HG02973 (cell line): ENCODE measurements at regions not wholly inside any gene's neighbourhood (a gene's known extent, or its start where the extent isn't known, plus 50 kb on each side); places are given as distances from the start of the nearest gene placed in this dataset.

Experiments used
- ATAC-seq: cut with Tn5 transposase; IDR thresholded peaks from one replicate; pipeline ENCODE4 v1.9.1; 2021; ENCODE audit warnings: moderate library complexity; ENCODE audit not compliant: unreplicated experiment

DNA sequence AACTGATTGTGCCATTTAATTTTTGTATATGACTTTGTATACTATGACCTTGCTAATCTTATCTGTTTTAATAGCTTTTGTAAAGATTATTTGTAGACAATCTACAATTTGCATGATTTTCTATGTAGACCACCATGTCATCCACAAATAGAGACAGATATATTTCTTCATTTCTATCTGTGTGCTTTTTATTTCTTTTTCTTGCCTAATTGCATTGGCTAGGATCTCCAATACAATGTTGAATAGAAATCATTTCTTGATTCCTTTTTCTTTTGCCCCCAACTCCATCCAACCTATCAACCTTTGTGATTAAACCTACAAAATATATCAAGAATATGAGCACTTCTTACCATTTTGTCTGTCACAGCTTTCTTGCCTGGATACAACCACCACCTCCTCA, 232.6 kb upstream of the POU3F1 start:
- no peak for ATAC-seq

DNA sequence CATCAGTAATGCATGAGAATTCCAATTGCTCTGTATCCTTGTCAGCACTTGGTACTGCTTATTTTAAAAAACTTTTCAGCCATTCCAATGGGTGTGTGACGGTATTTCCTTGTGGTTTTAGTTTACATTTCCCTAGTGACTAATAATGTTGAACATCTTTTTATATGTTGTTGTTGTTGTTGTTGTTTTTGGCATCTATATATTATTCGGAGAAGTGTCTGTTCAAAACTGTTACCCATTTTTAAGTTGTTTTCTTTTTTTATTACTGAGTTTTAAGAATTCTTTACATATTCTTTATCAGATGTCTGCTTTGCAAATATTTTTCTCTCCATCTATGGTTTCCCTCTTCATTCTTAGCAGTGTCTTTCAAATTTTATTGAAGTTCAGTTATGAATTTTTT, 231.1 kb upstream of the POU3F1 start:
- no peak for ATAC-seq

DNA sequence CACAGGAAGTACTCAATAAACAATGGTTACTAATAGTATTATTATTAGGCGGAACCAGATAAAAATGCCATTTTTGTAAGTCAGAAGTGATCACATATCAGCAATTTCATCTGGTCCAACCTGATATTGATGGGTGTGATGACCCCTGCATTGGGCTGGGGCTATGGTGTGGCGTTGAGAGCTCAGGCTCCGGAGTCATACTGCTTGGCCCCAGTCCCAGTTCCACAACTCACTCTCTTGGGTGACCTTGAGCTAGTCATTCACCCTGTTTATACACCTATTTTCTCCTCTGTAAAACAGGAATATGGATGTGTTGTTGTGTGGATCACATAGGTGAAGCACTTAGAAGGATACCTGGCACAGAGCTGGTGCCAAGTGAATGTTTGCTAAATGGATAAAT, 229.4 kb upstream of the POU3F1 start:
- ATAC-seq, result no peak

DNA sequence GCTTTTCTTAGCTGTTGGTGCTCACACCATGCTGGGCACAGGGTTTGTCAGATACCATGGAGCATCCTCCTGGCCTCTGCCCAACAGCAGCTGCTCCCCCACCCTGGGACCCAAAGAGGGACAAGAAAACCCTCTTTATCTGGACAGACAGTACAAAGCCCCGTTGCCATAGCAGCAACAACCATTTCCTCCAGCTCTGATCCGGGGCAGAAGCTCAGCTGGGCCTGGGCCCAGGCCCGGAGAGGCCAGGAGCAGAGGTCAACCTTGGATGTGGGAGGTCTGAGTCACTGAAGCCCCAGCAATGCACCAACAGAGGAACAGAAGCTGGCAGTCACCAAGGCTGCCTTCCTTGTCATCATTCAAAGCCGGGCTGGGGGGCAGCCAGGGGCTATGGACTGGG, 228.4 kb upstream of the POU3F1 start:
- no peak for ATAC-seq

DNA sequence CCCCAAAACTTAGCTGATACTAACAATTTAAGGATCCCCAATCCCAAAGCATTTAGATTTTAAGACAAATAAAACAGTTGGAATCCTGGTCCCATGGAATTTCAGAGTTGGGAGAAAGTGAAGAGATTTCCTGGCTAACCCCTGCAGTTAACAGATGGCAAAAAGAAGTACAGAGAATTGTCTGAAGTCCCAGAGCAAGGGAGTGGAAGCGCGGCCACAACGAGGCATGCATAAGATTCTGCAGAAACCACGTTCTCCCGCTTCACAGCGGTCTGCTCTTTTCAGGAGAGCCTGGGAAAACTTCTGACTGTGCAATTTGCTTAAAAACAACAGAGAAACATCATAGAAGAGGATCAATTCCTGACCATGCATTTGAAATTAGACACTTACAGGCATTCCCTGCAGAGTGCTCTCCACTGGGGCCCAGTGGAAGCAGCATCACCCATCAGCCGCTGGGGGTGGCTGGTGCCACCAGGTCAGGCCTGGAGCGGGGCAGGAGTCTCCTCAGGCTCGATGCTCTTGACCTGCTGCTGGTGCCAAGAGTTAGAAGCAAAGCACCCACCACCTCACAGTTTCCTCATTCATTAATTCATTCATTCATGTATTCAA, 226.7 kb upstream of the POU3F1 start:
- ATAC-seq, result no peak

DNA sequence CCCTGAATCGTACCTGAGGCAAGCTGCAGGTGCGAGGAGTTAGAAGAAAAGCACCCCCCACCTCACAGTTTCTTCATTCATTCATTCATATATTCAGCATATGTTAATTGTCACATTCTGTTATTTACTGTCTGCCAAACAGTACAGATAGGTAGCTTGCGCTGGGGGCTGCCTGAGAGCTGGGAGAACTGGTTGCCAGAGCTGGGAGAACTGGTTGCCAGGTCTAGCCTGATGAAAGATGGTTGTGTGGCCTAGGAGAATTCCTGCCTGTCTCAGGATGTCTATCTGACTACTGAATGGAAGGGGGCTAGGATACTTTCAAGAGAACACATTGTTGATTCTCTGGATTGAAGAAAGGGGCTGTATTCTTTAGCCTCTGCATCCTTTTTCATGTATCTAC, 225.9 kb upstream of the POU3F1 start:
- no peak for ATAC-seq

DNA sequence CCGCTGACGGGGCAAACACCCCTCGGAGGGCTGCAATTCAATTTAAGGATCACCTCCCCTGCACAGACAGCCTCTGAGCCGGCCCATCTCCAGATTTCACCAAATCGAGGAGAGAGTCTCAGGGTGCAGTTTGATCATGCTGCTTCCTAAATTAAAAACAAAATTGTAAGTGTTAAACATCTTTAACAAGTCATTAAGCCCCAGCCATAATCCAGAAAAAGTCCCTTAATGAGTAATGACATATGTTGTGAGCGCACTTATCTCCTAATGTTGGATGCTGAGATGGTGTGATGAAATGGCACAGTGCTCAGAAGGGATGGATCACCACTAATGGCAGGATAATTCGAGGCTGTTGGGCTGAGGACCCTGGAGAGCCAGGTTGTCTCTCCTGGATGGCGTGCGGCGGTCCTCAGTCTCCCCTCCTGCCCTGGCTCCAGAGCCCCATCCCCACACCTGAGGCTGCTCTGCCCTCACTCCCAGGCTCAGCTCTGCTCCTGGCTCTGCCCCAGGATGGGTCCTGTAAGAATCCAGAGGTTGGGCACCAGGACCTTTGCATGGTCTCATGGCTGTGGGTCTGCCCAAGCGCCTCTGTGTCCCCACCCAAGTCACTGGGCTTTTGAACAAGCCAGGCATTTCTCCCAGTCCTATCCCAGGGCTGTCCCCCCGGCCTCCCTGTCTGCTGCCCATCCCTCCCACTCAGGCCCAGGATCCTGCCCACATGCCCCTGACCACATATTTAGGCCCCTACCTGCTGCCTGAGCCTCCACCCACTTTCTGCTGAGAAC, 224.4 kb upstream of the POU3F1 start:
- no peak for ATAC-seq

DNA sequence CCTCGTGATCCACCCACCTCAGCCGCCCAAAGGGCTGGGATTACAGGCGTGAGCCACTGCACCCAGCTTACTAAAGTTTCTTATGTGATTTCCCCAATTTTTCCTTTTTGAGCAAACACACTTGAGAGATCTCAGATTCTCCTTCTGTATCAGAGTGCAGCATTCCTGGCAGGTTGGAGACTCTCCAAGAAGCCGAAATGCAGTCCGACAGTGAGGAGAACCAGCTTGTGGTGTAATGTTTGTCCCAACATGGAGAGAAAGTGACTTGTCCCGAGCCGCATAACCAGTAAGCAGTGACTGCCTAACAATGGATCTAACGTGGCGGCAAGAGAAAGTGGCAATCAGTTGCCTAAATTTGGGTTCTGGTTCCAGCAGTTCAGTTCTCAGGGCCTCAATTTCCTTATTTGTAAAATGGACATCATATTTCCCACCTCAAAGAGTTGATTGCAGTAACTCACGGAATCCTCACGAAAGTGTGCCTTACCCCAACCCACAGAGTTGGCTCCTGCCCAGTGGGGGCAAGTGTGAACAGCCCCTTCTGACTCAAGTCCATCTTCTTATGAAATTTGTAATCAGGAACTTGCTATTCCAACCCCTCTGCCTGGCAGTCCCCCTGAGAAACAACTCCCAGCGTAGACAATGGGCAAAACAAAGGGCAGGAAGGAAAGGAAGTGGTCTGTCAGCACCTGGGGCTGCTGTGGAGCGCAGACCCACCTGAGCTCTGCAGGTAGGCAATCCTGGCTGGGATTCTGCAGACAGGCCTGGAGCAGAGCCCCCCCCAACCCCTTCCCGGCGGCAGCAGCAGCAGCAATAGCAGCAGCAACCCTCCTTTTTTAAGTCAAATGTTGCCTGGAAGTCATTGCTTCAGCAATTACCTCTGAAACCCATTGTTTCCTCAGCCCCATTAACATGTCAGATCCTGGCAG, 223.6 kb upstream of the POU3F1 start:
- no peak for ATAC-seq

DNA sequence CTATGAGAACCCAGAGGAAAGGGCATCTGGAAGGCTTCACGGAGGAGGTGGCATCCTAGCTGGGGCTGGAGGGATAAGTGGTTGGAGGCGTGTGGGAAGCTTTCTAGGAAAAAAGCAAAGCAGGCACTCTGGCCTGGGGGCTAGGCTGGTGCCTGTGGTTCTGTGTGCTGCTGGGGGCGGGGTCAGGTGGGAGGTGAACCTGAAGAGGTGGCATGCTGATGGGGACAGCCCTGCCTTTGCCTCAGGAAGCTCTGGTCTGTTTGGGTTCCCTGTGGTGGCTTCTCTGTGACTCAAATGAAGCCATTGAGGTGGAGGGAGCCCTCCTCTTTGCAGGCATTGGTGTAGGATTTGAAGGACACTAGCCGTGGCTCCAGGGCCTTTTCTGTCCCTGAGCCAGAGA, 221.6 kb upstream of the POU3F1 start:
- ATAC-seq, result no peak

DNA sequence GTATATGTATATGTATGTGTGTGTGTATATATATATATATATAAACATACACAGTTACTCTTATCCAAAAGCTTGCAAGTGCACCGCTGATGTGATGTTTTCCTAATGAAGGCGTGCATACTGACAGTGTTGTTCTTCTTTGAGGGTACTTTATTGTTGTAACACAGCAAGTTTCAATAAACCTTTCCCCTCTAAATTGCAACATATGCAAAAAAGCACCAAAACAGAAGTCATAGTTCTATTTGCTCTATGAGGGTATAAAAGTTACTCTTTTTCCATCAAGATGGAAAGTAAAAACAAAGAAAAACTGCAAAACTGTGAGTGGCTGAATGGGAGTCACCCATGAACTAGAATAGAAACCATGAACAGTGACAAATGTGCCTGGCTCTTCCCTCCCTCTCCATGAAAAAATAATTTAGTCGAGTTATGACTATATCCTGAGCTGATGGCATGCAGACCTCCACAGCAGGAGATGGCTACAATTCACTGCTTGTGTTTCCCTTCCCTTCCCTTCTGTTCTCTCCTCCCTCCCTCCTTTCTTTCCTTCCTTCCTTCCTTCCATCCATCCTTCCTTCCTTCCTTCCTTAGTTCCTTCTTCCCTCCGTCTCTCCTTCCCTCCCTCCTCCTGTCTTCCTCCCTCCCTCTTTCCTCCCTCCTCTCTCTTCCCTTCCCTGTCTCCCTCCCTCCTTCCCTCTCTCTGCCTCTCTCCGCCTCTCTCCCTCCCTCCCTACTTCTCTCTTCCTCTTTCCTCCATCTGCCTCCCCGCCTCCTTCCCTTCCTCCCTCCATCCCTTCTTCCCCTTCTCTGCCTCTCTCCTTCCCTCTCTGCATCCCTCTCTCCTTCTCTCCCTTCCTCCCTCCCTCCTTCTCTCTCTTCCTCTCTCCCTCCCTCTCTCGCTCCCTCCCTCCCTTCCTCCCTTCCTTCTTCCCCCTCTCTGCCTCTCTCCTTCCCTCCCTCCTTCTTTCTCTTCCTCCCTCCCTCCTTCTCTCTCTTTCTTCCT, 220.7 kb upstream of the POU3F1 start:
- no peak for ATAC-seq

DNA sequence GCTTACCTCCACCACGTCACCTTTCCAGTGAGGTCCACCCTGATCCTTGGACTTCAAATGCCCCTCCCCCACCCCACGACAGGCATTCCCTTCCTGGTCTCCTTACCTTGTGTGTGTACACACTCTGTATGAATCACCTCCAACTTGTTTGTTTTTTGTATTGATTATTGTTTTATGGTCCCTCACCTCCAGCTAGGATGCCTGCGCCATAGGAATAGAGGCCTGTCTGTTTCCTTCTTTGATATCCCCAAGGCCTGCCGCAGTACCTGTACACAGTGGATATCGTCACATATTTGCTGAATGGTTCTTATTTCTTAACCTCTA, 219.6 kb upstream of the POU3F1 start:
- ATAC-seq, result no peak

DNA sequence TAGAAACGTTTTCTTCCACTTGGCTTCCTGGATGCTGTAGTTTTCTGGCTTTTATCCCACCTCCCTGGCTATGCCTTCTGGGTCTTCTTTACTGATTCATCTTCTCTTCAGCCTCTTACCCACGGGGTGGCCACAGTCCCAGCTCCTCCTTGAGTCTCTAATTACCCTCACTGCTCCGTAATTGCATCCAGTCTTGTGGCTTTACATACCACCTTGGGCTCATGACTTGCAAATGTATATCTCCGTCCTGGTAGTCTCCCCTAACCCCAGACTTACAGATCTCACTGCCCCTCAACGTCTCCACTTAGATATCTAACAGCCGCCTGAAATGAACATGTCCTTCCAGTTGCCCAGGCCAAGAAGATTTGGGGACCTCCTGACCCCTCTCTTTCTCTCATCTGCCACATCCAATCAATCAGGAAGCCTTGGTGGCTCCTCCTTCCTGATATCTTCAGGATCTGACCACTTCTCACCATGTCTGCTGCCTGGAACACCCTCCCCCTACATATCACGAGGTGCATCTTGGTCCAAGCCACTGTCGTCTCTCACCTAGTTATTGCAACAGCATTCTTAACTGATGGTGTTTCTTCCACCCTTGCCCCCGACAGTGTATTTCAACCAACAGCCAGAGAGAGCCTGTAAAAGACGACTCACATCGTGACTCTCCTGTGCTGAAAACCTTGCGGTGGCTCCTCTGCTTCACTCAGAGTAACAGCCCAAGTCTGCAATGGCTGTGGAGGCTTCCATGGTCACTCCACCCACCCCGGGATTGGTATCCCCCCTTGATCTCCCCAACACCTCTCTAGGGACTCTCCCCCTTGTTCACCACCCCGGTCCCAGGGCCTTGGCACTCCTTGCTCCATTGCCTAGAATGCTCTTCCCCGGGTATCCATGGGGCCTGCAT, 219.0 kb upstream of the POU3F1 start:
- ATAC-seq, result no peak

DNA sequence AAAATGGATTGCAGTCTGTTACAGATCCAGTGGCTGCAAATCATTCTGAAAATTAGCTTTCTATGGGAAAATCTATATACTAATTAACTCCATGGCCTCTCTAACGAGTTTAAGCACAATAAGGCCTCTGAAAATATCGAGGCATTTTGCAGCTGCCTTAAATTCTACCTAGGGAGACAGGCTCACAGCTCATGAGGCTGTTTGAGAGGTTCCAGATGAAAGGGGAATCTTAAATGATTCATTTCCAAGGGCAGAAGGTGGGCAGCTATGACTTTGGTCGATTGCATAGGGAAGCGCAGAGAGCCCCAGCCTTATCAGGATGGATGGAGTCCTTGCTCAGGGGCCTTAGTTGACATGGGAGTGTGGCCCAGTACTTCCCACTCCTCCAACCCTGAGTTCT, 216.8 kb upstream of the POU3F1 start:
- ATAC-seq, result no peak

DNA sequence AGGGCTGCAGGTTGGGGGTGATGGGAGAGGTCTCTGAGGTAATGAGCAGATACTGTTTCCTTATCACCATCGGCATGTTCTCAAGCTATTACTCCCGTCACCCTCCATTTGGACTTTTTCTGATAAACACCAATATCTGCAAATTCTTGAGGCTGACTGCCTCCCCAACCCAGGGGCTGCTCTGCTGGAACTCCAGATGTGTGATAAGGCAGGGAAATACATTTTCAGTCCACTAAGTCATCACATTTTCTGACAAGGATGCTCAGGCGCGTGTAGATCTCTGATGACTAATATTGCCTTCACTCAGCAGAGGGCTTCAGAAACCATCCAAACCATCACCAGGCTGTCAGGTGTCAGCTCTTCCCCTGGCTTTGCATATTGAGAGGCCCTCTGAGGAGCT, 215.0 kb upstream of the POU3F1 start:
- no peak for ATAC-seq

DNA sequence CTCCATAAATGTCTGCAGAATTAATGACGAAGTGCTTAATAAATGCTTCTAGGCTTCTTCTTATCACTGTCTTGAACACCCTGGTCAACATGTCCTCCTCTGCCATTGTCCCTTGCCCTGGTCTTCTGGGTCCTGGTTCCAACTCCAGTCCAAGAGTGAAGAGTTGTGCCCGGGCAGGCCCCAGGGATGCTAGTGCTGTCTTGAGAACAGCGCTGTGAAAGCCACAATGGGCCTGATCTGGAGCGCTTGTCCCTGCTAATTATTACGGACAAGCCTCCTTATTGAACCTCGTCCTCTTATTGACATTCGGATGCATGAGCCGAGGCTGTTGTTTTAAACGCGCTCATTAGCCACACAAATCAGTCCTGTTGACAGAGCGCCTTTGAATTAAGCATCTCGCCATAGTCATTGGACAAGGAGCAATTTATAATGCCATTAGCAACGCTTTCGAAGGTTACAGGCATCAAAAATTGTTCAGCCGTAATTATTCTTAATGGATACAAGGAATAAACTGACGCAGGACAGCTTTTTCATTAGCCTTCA, 211.6 kb upstream of the POU3F1 start:
- ATAC-seq, result no peak

DNA sequence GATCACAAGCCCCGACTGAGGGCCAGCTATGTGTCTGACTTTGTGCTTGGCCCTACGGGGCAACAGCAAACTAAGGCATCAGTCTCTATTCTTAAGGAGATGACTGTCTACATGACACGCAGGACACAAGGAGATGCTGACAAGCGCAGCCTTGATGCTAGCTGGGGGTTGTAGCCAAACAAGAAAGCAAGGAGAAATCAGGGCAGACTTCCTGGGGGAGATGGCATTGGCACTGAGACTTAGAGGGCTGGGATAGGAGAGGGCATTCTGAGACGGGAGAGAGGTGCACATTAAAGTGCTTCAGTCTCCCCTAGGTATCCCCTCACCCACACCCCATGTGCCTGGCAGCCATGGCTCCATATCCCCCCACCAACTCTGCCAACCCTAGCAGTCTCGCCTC, 210.8 kb upstream of the POU3F1 start:
- no peak for ATAC-seq

DNA sequence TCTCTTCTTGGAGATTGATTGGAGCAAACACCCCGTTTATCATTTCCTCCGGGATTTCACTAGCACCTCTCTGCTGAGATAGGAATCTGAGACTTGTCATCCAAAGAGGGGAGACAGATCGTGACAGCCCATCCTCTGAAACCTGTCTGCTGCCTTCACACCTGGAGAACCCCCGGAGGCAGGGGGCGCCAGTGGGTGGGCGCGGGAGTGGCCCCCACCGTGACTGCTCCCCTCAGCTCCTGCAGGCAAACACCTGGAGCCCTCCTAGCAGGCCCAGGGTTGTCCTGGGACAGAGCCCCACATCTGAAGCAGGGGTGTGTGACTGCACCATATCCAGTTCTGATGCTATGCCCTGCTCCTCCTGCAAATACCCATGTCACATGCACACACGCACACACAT, 209.5 kb upstream of the POU3F1 start:
- ATAC-seq, result no peak

DNA sequence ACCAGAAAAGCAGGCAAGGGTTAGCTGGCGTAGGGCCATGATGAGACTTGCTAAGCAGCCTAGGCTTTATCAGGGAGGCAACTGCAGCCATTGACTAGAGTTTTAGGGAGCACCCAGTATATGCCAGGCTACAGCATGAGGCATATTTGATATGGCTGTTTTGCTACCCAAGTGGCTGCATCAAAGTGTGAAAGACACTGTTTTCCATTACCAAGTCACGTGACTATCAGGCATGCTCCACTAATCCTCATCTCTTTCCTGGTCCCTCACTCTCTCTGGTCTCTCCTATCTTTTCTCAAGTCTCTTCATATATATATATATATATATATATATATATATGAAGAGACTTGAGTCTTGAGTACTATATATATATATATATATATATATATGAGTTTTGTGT, 206.7 kb upstream of the POU3F1 start:
- ATAC-seq, result no peak

DNA sequence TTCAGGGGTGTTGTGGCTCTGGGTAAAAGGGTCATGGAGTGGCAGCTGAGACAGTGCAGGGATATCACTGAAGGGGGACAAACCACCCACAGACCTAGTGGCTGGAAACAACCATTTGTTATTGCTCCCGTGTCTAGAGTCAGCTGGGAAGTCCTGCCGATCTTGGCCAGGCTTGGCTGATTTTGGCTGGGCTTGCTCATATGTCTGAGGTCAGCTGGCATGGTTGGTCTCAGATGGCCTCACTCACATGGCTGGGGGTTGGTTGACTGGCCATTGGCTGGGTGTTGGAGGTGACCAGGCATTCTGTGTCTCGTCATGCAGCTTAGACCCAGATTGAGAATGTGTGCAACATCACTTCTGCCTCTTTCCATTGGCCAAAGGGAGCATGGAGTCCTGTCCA, 203.8 kb upstream of the POU3F1 start:
- ATAC-seq, result no peak

DNA sequence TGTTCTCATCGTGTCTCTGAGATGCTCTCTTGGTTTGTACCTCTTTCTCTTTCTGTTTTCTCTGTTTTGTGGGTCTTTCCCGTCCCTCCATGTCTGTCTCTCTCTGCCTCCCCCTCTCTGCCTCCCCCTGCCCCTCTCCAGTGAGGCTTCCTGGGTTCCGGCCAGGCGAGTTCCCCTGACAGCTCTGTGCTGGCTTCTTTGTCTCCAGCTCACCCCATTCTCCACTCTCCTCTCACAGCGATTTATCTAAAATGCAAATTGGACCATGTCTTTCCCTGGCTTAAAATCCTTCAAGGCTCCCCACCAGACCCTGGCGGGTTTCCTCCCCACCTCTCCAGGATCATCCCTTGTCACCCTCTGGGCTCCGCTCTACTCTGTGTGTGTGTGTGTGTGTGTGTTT, 202.4 kb upstream of the POU3F1 start:
- ATAC-seq, result no peak
